IMR-90 (cell line): ENCODE measurements at regions not wholly inside any gene's neighbourhood (a gene's known extent, or its start where the extent isn't known, plus 50 kb on each side); places are given as distances from the start of the nearest gene placed in this dataset.

ENCODE experiments used
- ATAC-seq: fragments of 200-7000 bp; cut with Tn5 transposase; 2 replicates; pipeline ENCODE4 v1.9.1; 2020; ENCODE audit warnings: low read depth, mild to moderate bottlenecking, moderate library complexity
- BruUV-seq: library from RNA; stranded (reverse); fragments of 400-500 nt; replicated peaks from 2 replicates; lab custom pipeline; 2021; lab: Mats Ljungman, UMichigan
- CTCF ChIA-PET: fragments of 300-600 bp; formaldehyde crosslinking; extraction: SDS; loops from one replicate; lab custom pipeline; 2021; ENCODE audit warnings: antibody characterized with exemption; lab: Yijun Ruan, JAX
- POLR2A ChIA-PET: fragments of 300-600 bp; sonication (Branson Sonifier 250); formaldehyde crosslinking; loops from one replicate; lab custom pipeline; 2022; ENCODE audit warnings: antibody characterized with exemption; ENCODE audit not compliant: unreplicated experiment; lab: Charles Lee
- DNase-seq: peaks from one replicate; pipeline ENCODE4 v3.0.0; 2013
- H2AFZ ChIP-seq: replicated peaks from 2 replicates; pipeline ENCODE3; 2013; ENCODE audit warnings: low read length, mild to moderate bottlenecking; ENCODE audit not compliant: poor library complexity
- H2AK5ac ChIP-seq: 2 replicates; pipeline ENCODE4 v1.6.1; 2013; ENCODE audit warnings: low read depth, low read length, inconsistent platforms
- H2AK9ac ChIP-seq: replicated peaks from 2 replicates; pipeline ENCODE3; 2013; ENCODE audit warnings: mild to moderate bottlenecking, low read depth, low read length, moderate library complexity; ENCODE audit not compliant: poor library complexity
- H2BK120ac ChIP-seq: 2 replicates; pipeline ENCODE4 v1.6.1; 2013; ENCODE audit warnings: low read depth, low read length, inconsistent platforms
- H2BK15ac ChIP-seq: 3 replicates; pipeline ENCODE4 v1.6.1; 2013; ENCODE audit warnings: low read depth, low read length, inconsistent platforms
- H2BK20ac ChIP-seq: 2 replicates; pipeline ENCODE4 v1.6.1; 2013; ENCODE audit warnings: low read depth, mild to moderate bottlenecking, inconsistent platforms, low read length, moderate library complexity
- H2BK5ac ChIP-seq: 2 replicates; pipeline ENCODE4 v1.6.1; 2013; ENCODE audit warnings: mild to moderate bottlenecking, low read depth, low read length, inconsistent platforms; ENCODE audit not compliant: poor library complexity, severe bottlenecking
- H3K14ac ChIP-seq: replicated peaks from 2 replicates; pipeline ENCODE4 v1.6.1; 2013; ENCODE audit warnings: low read depth, low read length, inconsistent platforms
- H3K18ac ChIP-seq: 2 replicates; pipeline ENCODE4 v1.6.1; 2013; ENCODE audit warnings: low read depth, low read length, control low read depth
- H3K23ac ChIP-seq: 2 replicates; pipeline ENCODE4 v1.6.1; 2013; ENCODE audit warnings: low read depth, low read length, inconsistent platforms
- H3K27ac ChIP-seq: 2 replicates; pipeline ENCODE4 v1.5.1; 2013; ENCODE audit warnings: mild to moderate bottlenecking, control low read depth, low read length; ENCODE audit not compliant: insufficient read depth
- H3K27me3 ChIP-seq: 2 replicates; pipeline ENCODE4 v1.6.1; 2013; ENCODE audit warnings: low read length; ENCODE audit not compliant: control insufficient read depth, insufficient read depth
- H3K36me3 ChIP-seq: 2 replicates; pipeline ENCODE4 v1.6.1; 2013; ENCODE audit warnings: low read length, mixed read lengths; ENCODE audit not compliant: control insufficient read depth, insufficient read depth
- H3K4ac ChIP-seq: 2 replicates; pipeline ENCODE4 v1.6.1; 2013; ENCODE audit warnings: low read depth, low read length, inconsistent platforms
- H3K4me1 ChIP-seq: 2 replicates; pipeline ENCODE4 v1.6.1; 2013; ENCODE audit warnings: low read length, mixed read lengths; ENCODE audit not compliant: control insufficient read depth, insufficient read depth
- H3K4me2 ChIP-seq: 2 replicates; pipeline ENCODE4 v1.6.1; 2013; ENCODE audit warnings: low read depth, mild to moderate bottlenecking, control low read depth, low read length, moderate library complexity
- H3K4me3 ChIP-seq: 2 replicates; pipeline ENCODE4 v1.5.1; 2013; ENCODE audit warnings: low read depth, mild to moderate bottlenecking, control low read depth, low read length, moderate library complexity; ENCODE audit not compliant: insufficient read depth
- H3K56ac ChIP-seq: 2 replicates; pipeline ENCODE4 v1.6.1; 2013; ENCODE audit warnings: low read length, inconsistent platforms; ENCODE audit not compliant: insufficient read depth; ENCODE audit errors: extremely low read depth
- H3K79me1 ChIP-seq, 2 experiments: 2 replicates each; pipeline ENCODE4 v1.6.1; 2013; ENCODE audit warnings: low read length in 2 of 2, inconsistent platforms in 1 of 2, low read depth in 1 of 2
- H3K9ac ChIP-seq: 2 replicates; pipeline ENCODE4 v1.6.1; 2013; ENCODE audit warnings: low read depth, low read length, control low read depth
- H3K9me1 ChIP-seq: 2 replicates; pipeline ENCODE4 v1.6.1; 2013; ENCODE audit warnings: low read length, inconsistent platforms; ENCODE audit not compliant: insufficient read depth
- H3K9me3 ChIP-seq: 2 replicates; pipeline ENCODE4 v1.6.1; 2013; ENCODE audit warnings: low read length; ENCODE audit not compliant: control insufficient read depth, insufficient read depth
- H4K20me1 ChIP-seq: 2 replicates; pipeline ENCODE4 v1.6.1; 2013; ENCODE audit warnings: low read length, inconsistent platforms; ENCODE audit not compliant: insufficient read depth
- H4K5ac ChIP-seq: 2 replicates; pipeline ENCODE4 v1.6.1; 2013; ENCODE audit warnings: mild to moderate bottlenecking, low read depth, low read length, control low read depth
- H4K8ac ChIP-seq, 2 experiments: 2 replicates each; pipeline ENCODE4 v1.6.1; 2013; ENCODE audit warnings: low read depth in 2 of 2, low read length in 2 of 2, control low read depth in 1 of 2, inconsistent platforms in 1 of 2
- H4K91ac ChIP-seq: 2 replicates; pipeline ENCODE4 v1.6.1; 2013; ENCODE audit warnings: low read depth, low read length, inconsistent platforms; ENCODE audit not compliant: insufficient read depth
- MAFK ChIP-seq: IDR thresholded peaks from 2 replicates; pipeline ENCODE4 v1.6.1; 2012; ENCODE audit warnings: low read depth, low read length, improper control_type of control experiment
- RCOR1 ChIP-seq: IDR thresholded peaks from 2 replicates; pipeline ENCODE4 v1.6.1; 2012; ENCODE audit warnings: mild to moderate bottlenecking, low read length, improper control_type of control experiment; ENCODE audit not compliant: insufficient replicate concordance
- WGBS, 2 experiments: methylation state at CpG; one replicate each; pipeline versions ENCODE4 v1.1.5 to v1.1.7; 2013; ENCODE audit warnings: missing lambda C conversion rate in 2 of 2; ENCODE audit not compliant: insufficient read length in 1 of 2; ENCODE audit errors: extremely low coverage in 2 of 2; 5-methylcytosine and 5-hydroxymethylcytosine counted together
- dilution Hi-C: fragments of 300-500 bp; cut with HindIII; formaldehyde crosslinking; loops from one replicate; pipeline ENCODE4 v1.14.3; 2018; ENCODE audit warnings: low sequenced_read_pairs; ENCODE audit not compliant: unreplicated experiment
- in situ Hi-C: fragments of 300-500 bp; cut with MboI; formaldehyde crosslinking; loops from 3 replicates; pipeline ENCODE4 v1.14.3; 2019; ENCODE audit warnings: low sequenced_read_pairs, inconsistent platforms, mixed read lengths
- intact Hi-C: fragments of 100-400 bp; cut with micrococcal nuclease; formaldehyde crosslinking; loops from 2 replicates; pipeline ENCODE4 v1.10.0; 2022

- Histone ChIP-seq H4K5ac (no peak overlapping the region), H3K9ac (no peak overlapping the region), H3K9me1 (no peaks in the 10 kb centered on the region), H2AK9ac (no peak overlapping the region), H2AFZ (no peak overlapping the region), H3K4me3 (no peak overlapping the region), H3K9me3 (no peaks in the 10 kb centered on the region), H3K4ac (no peak overlapping the region), H2BK20ac (no peak overlapping the region), H3K18ac (no peak overlapping the region), H4K20me1 (no peaks in the 10 kb centered on the region), H2BK5ac (no peak overlapping the region), H3K27ac (no peak overlapping the region), H3K4me1 (no peaks in the 10 kb centered on the region), H2BK15ac (no peak overlapping the region), H3K23ac (no peak overlapping the region), H3K56ac (no peak overlapping the region), H3K14ac (no peak overlapping the region), H3K79me1 (no peaks in the 10 kb centered on the region), H4K91ac (no peak overlapping the region), H2AK5ac (no peak overlapping the region), H3K36me3 (no peaks in the 10 kb centered on the region), H4K8ac (no peak overlapping the region), H2BK120ac (no peak overlapping the region), H3K4me2 (no peak overlapping the region), H3K27me3 (peaks cover 2% of the 10 kb centered on the region; the same call in 1 of the 2 replicates)
- TF ChIP-seq RCOR1: no peak
- no peak for TF ChIP-seq MAFK
- dilution Hi-C loops: no loop called here
- POLR2A ChIA-PET: no interaction called here
- ATAC-seq (no peak), DNase-seq (no peak)
- intact Hi-C loops: no loop called here
- in situ Hi-C loops: no loop called here
- CTCF ChIA-PET: no interaction called here
- BruUV-seq: no TSS peak
- no CpG with 5 or more reads among the region's 1 CpG for WGBS, 2 experiments
Observed at GRCh38 chr1:29658688-29659087, 422.4 kb downstream of the PTPRU start.
